ENCODE measurements at regions not wholly inside any gene's neighbourhood (a gene's known extent, or its start where the extent isn't known, plus 50 kb on each side); places are given as distances from the start of the nearest gene placed in this dataset.
"Not testable (repeated sequence)": the region's sequence is repeated elsewhere in the genome, so short reads cannot be mapped to it uniquely, and the experiment has no call there.

- DNase-seq, result no peak
Measured at GRCh38 chr5:174500636-174501035, 223.7 kb upstream of the MSX2 start.

- no peak for DNase-seq
Measured at GRCh38 chr5:174501461-174502069, 222.8 kb upstream of the MSX2 start.

GRCh38 chr5:174503086-174503460 lies 221.3 kb upstream of the MSX2 start:
- no peak for DNase-seq

GRCh38 chr5:174503461-174504265 lies 220.7 kb upstream of the MSX2 start:
- DNase-seq, result no peak

GRCh38 chr5:174504266-174504726 lies 220.1 kb upstream of the MSX2 start:
- DNase-seq, result no peak

- DNase-seq, result no peak
Measured at GRCh38 chr5:174505621-174506020, 218.8 kb upstream of the MSX2 start.

- DNase-seq, result not testable (repeated sequence)
Measured at GRCh38 chr5:174510782-174511453, 213.5 kb upstream of the MSX2 start.

- no peak for DNase-seq
Measured at GRCh38 chr5:174511714-174512253, 212.6 kb upstream of the MSX2 start.

GRCh38 chr5:174514325-174514724 lies 210.1 kb upstream of the MSX2 start:
- DNase-seq, result no peak

- DNase-seq, result no peak
Measured at GRCh38 chr5:174514983-174515394, 209.4 kb upstream of the MSX2 start.

GRCh38 chr5:174516741-174517140 lies 207.6 kb upstream of the MSX2 start:
- DNase-seq, result no peak

- DNase-seq, result no peak
Measured at GRCh38 chr5:174518512-174518911, 205.9 kb upstream of the MSX2 start.

- DNase-seq, result no peak
Measured at GRCh38 chr5:174520420-174521396, 203.7 kb upstream of the MSX2 start.

- no peak for DNase-seq
Measured at GRCh38 chr5:174521449-174521848, 202.9 kb upstream of the MSX2 start.

- DNase-seq, result no peak
Measured at GRCh38 chr5:174522480-174523260, 201.7 kb upstream of the MSX2 start.

GRCh38 chr5:174523311-174524071 lies 200.9 kb upstream of the MSX2 start:
- DNase-seq, result no peak

GRCh38 chr5:174524351-174524750 lies 200.0 kb upstream of the MSX2 start:
- no peak for DNase-seq

- DNase-seq, result no peak
Measured at GRCh38 chr5:174526177-174526576, 198.2 kb upstream of the MSX2 start.

GRCh38 chr5:174527916-174528540 lies 196.4 kb upstream of the MSX2 start:
- no peak for DNase-seq

- no peak for DNase-seq
Measured at GRCh38 chr5:174528821-174529544, 195.4 kb upstream of the MSX2 start.

Data from NCI-H1092 (cell line).